ENCODE measurements at regions not wholly inside any gene's neighbourhood (a gene's known extent, or its start where the extent isn't known, plus 50 kb on each side); places are given as distances from the start of the nearest gene placed in this dataset.
A peak's percentile ranks its signal among the peaks of the same experiment; 100 is the strongest.

GRCh38 chr2:12399240-12399639 is 317.5 kb upstream of the TRIB2 start:
- no peaks in the 10 kb centered on the region for H3K9me3 ChIP-seq
- no peak overlapping the region for H3K4me3 ChIP-seq
- no peak for DNase-seq (ENCODE audit: low read depth in 1 of 2, low spot score in 1 of 2)
- TF ChIP-seq ELK1 (IDR thresholded peaks at IDR 0.05; ENCODE audit: low read depth, low read length) (no peak), CBX8 (IDR thresholded peaks at IDR 0.05) (no peak), SREBF2 (IDR thresholded peaks at IDR 0.05) (no peak), MAFK (IDR thresholded peaks at IDR 0.05; ENCODE audit: partially characterized antibody) (no peak), FOSB (CRISPR knock-in tag; IDR thresholded peaks at IDR 0.05) (no peak), ZNF302 (CRISPR knock-in tag; IDR thresholded peaks at IDR 0.05) (no peak), KDM5A (IDR thresholded peaks at IDR 0.05) (no peak), TP53 (CRISPR knock-in tag; IDR thresholded peaks at IDR 0.05) (no peak)
- ChIA-PET CTCF (interaction anchor here (1.0 kb wide), 1 partner anchor 16 kb away, joined by 3 read pairs; no protein-coding TSS in a partner anchor), POLR2A (no interaction called here)
- WGBS (ENCODE audit: missing lambda C conversion rate), result 8% methylated on average over 3 of the region's 3 CpGs
- no peak for ATAC-seq
- no peaks in the 10 kb centered on the region for H3K4me1 ChIP-seq
- no peak overlapping the region for H3K27ac ChIP-seq
- FAIRE-seq, result no peak
- no peak overlapping the region for H3K4me2 ChIP-seq

DNA sequence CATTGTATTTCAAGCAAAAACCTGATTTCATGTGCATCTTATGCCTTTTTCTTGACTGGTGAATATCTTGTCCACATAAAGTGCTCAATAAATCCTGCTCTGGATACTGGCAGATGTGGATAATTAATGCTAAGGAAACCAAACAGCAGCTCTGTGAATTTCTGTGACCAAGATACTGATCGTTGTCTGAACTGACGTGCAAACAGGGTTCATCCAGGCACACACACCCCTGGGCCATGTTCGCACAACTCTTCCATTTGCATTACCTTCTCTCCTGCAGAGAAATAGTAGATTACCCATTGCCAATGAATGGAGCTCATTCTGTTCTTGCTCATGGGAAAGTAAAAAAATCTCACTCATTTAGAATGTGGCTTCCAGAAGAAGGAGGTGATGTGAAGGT is 316.2 kb upstream of the TRIB2 start:
- no peak for ATAC-seq
- no peak overlapping the region for H3K4me3 ChIP-seq
- ChIA-PET CTCF (no interaction called here), POLR2A (no interaction called here)
- FAIRE-seq, result no peak
- H3K4me1 ChIP-seq, result no peaks in the 10 kb centered on the region
- TF ChIP-seq NFE2L2 (conservative IDR thresholded peaks at IDR 0.05; ENCODE audit: low read length), result no peak
- no peak overlapping the region for H3K27ac ChIP-seq
- H3K9me3 ChIP-seq, result no peaks in the 10 kb centered on the region
- H3K4me2 ChIP-seq, result no peak overlapping the region
- no peak for DNase-seq (ENCODE audit: low read depth in 1 of 2, low spot score in 1 of 2)
- WGBS (ENCODE audit: missing lambda C conversion rate), result 13% methylated on average over 3 of the region's 3 CpGs

DNA sequence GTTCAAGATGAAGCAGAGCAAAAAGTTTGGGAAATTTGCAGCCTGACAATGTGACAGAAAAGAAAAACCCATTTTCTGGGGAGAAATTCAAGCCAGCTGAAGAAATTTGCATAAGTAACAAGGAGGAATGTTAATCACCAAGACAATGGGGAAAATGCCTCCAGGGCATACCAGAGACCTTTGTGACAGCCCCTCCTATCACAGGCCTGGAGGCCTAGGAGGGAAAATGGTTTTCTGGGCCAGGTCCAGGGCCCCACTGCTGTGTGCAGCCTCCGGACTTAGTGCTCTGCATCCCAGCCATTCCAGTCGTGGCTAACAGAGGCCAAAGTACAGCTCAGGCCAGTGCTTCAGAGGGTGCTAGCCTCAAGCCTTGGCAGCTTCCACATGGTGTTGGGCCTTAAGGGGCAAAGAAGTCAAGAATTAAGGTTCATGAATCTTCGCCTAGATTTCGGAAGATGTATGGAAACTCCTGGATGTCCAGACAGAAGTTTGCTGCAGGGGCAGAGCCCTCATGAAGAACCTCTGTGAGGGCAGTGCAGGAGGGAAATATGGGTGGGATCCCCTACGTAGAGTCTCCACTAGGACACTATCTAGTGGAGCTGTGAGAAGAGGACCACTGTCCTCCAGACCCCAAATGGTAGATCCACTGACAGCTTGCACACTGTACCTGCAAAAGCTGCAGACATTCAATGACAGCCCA is 314.1 kb upstream of the TRIB2 start:
- no peak for TF ChIP-seq SMC3 (IDR thresholded peaks at IDR 0.05)
- no peak for TF ChIP-seq ZC3H11A (IDR thresholded peaks at IDR 0.05)
- no peak for TF ChIP-seq RCOR1 (IDR thresholded peaks at IDR 0.05; ENCODE audit: low read depth, low read length)
- TF ChIP-seq RAD21 (conservative IDR thresholded peaks at IDR 0.05 in 1 of 2, IDR thresholded peaks at IDR 0.05 in 1 of 2), result no peak
- no peak for TF ChIP-seq SREBF2 (IDR thresholded peaks at IDR 0.05)
- TF ChIP-seq MAX (IDR thresholded peaks at IDR 0.05), result no peak
- no peak for TF ChIP-seq HOXB13 (CRISPR knock-in tag; IDR thresholded peaks at IDR 0.05; ENCODE audit: low read depth)
- TF ChIP-seq EHMT2 (IDR thresholded peaks at IDR 0.05; ENCODE audit: low read depth), result no peak
- TF ChIP-seq POLR2A (IDR thresholded peaks at IDR 0.05; ENCODE audit: low read length), result no peak
- no peak for TF ChIP-seq CHD4 (IDR thresholded peaks at IDR 0.05; ENCODE audit: borderline replicate concordance)
- no peak for TF ChIP-seq FOSL2 (IDR thresholded peaks at IDR 0.05)
- no peak for TF ChIP-seq FOSL2 (CRISPR knock-in tag; IDR thresholded peaks at IDR 0.05)
- no peak for TF ChIP-seq TFCP2L1 (CRISPR knock-in tag; IDR thresholded peaks at IDR 0.05)
- TF ChIP-seq CBX8 (IDR thresholded peaks at IDR 0.05), result no peak
- TF ChIP-seq TP53 (CRISPR knock-in tag; IDR thresholded peaks at IDR 0.05), result no peak
- no peak for TF ChIP-seq FOSB (CRISPR knock-in tag; IDR thresholded peaks at IDR 0.05)
- Histone ChIP-seq H3K4me3 (no peak overlapping the region), H3K4me1 (no peaks in the 10 kb centered on the region), H3K27ac (no peak overlapping the region), H3K9me3 (no peaks in the 10 kb centered on the region), H3K4me2 (no peak overlapping the region)
- FAIRE-seq (no peak), DNase-seq (ENCODE audit: low read depth in 1 of 2, low spot score in 1 of 2) (no peak), ATAC-seq (no peak)
- 8% methylated on average over 5 of the region's 5 CpGs for WGBS (ENCODE audit: missing lambda C conversion rate)
- CTCF ChIA-PET, result interaction anchor here (1.0 kb wide), 1 partner anchor 10 kb away, joined by 3 read pairs; no protein-coding TSS in a partner anchor
- POLR2A ChIA-PET, result no interaction called here

GRCh38 chr2:12404497-12404896 is 312.2 kb upstream of the TRIB2 start:
- DNase-seq (ENCODE audit: low read depth in 1 of 2, low spot score in 1 of 2) (no peak), FAIRE-seq (no peak), ATAC-seq (no peak)
- ChIA-PET CTCF (no interaction called here), POLR2A (no interaction called here)
- H3K4me1 ChIP-seq, result no peaks in the 10 kb centered on the region
- TF ChIP-seq MAFK (IDR thresholded peaks at IDR 0.05; ENCODE audit: partially characterized antibody) (peak; percentile 19), RARB (CRISPR knock-in tag; IDR thresholded peaks at IDR 0.05) (no peak), GATA3 (IDR thresholded peaks at IDR 0.05; ENCODE audit: borderline replicate concordance) (no peak)
- no peak overlapping the region for H3K27ac ChIP-seq
- H3K9me3 ChIP-seq, result no peaks in the 10 kb centered on the region
- no peak overlapping the region for H3K4me3 ChIP-seq
- H3K4me2 ChIP-seq, result no peak overlapping the region

Measured in A549 (cell line).